GM21717 (cell line): ENCODE measurements at regions not wholly inside any gene's neighbourhood (a gene's known extent, or its start where the extent isn't known, plus 50 kb on each side); places are given as distances from the start of the nearest gene placed in this dataset.
"Not testable (repeated sequence)": the region's sequence is repeated elsewhere in the genome, so short reads cannot be mapped to it uniquely, and the experiment has no call there.

ENCODE experiments used
- ATAC-seq: cut with Tn5 transposase; IDR thresholded peaks from one replicate; pipeline ENCODE4 v1.9.1; 2021; ENCODE audit warnings: mild to moderate bottlenecking, moderate library complexity; ENCODE audit not compliant: unreplicated experiment

- no peak for ATAC-seq
Observed at GRCh38 chr6:170149681-170150589, 140.9 kb downstream of the DLL1 start.

GRCh38 chr6:170148709-170149470 is 142.0 kb downstream of the DLL1 start:
- ATAC-seq, result no peak

GRCh38 chr6:170147832-170148708 is 142.8 kb downstream of the DLL1 start:
- ATAC-seq, result no peak

GRCh38 chr6:170147056-170147787 is 143.7 kb downstream of the DLL1 start:
- no peak for ATAC-seq

GRCh38 chr6:170146640-170147039 is 144.2 kb downstream of the DLL1 start:
- ATAC-seq, result no peak

GRCh38 chr6:170146131-170146530 is 144.7 kb downstream of the DLL1 start:
- ATAC-seq, result not testable (repeated sequence)

GRCh38 chr6:170145716-170146115 is 145.2 kb downstream of the DLL1 start:
- not testable (repeated sequence) for ATAC-seq

- ATAC-seq, result no peak
Observed at GRCh38 chr6:170145272-170145592, 145.6 kb downstream of the DLL1 start.

GRCh38 chr6:170144571-170145271 is 146.2 kb downstream of the DLL1 start:
- no peak for ATAC-seq

- ATAC-seq, result no peak
Observed at GRCh38 chr6:170143401-170144150, 147.3 kb downstream of the DLL1 start.

GRCh38 chr6:170142559-170142958 is 148.3 kb downstream of the DLL1 start:
- no peak for ATAC-seq

- ATAC-seq, result not testable (repeated sequence)
Observed at GRCh38 chr6:170141061-170141460, 149.8 kb downstream of the DLL1 start.

GRCh38 chr6:170140129-170140528 is 150.7 kb downstream of the DLL1 start:
- no peak for ATAC-seq

- ATAC-seq, result no peak
Observed at GRCh38 chr6:170139531-170139930, 151.3 kb downstream of the DLL1 start.

GRCh38 chr6:170139046-170139445 is 151.8 kb downstream of the DLL1 start:
- not testable (repeated sequence) for ATAC-seq

- ATAC-seq, result no peak
Observed at GRCh38 chr6:170137911-170138910, 152.7 kb downstream of the DLL1 start.

- ATAC-seq, result no peak
Observed at GRCh38 chr6:170137176-170137891, 153.5 kb downstream of the DLL1 start.
